ENCODE measurements at regions not wholly inside any gene's neighbourhood (a gene's known extent, or its start where the extent isn't known, plus 50 kb on each side); places are given as distances from the start of the nearest gene placed in this dataset.

GRCh38 chr3:150146991-150147761 lies 176.5 kb upstream of the PFN2 start:
- peak overlapping the region; percentile 53 for H3K27ac ChIP-seq (ENCODE audit: low read depth, low read length)
- H3K9ac ChIP-seq (ENCODE audit: low read length): peak overlapping the region; percentile 19

GRCh38 chr3:150145659-150146058 lies 175.0 kb upstream of the PFN2 start:
- H3K4me3 ChIP-seq (ENCODE audit: low read depth in 1 of 2, low read length in 2 of 2): no peak overlapping the region
- no peaks in the 10 kb centered on the region for H3K9me3 ChIP-seq (ENCODE audit: low read length)
- peak overlapping the region; percentile 25 for H3K27ac ChIP-seq (ENCODE audit: low read depth, low read length)
- H3K4me1 ChIP-seq (ENCODE audit: insufficient read depth, low read length): peaks cover 29% of the 10 kb centered on the region
- no peak overlapping the region for H3K9ac ChIP-seq (ENCODE audit: low read length)
- no peaks in the 10 kb centered on the region for H3K27me3 ChIP-seq (ENCODE audit: control insufficient read depth in 1 of 2, insufficient read depth in 2 of 2, low read length in 2 of 2)
- no peaks in the 10 kb centered on the region for H3K36me3 ChIP-seq (ENCODE audit: insufficient read depth, low read length)

More at GRCh38 chr3:150146991-150147761, 176.5 kb upstream of the PFN2 start:
- Histone ChIP-seq H3K4me3 (ENCODE audit: low read depth in 1 of 2, low read length in 2 of 2) (no peak overlapping the region), H3K27me3 (ENCODE audit: control insufficient read depth in 1 of 2, insufficient read depth in 2 of 2, low read length in 2 of 2) (no peaks in the 10 kb centered on the region), H3K9me3 (ENCODE audit: low read length) (no peaks in the 10 kb centered on the region), H3K4me1 (ENCODE audit: insufficient read depth, low read length) (peaks cover 29% of the 10 kb centered on the region), H3K36me3 (ENCODE audit: insufficient read depth, low read length) (no peaks in the 10 kb centered on the region)

- peaks cover 24% of the 10 kb centered on the region for H3K4me1 ChIP-seq (ENCODE audit: insufficient read depth, low read length)
- no peaks in the 10 kb centered on the region for H3K36me3 ChIP-seq (ENCODE audit: insufficient read depth, low read length)
- no peak overlapping the region for H3K9ac ChIP-seq (ENCODE audit: low read length)
- H3K27me3 ChIP-seq (ENCODE audit: control insufficient read depth in 1 of 2, insufficient read depth in 2 of 2, low read length in 2 of 2): no peaks in the 10 kb centered on the region
- H3K27ac ChIP-seq (ENCODE audit: low read depth, low read length): no peak overlapping the region
- H3K4me3 ChIP-seq (ENCODE audit: low read depth in 1 of 2, low read length in 2 of 2): no peak overlapping the region
- H3K9me3 ChIP-seq (ENCODE audit: low read length): no peaks in the 10 kb centered on the region
Observed at GRCh38 chr3:150144191-150144708, 173.6 kb upstream of the PFN2 start.

GRCh38 chr3:150142936-150143335 lies 172.2 kb upstream of the PFN2 start:
- Histone ChIP-seq H3K27me3 (ENCODE audit: control insufficient read depth in 1 of 2, insufficient read depth in 2 of 2, low read length in 2 of 2) (no peaks in the 10 kb centered on the region), H3K9ac (ENCODE audit: low read length) (no peak overlapping the region), H3K9me3 (ENCODE audit: low read length) (no peaks in the 10 kb centered on the region), H3K4me3 (ENCODE audit: low read depth in 1 of 2, low read length in 2 of 2) (no peak overlapping the region), H3K36me3 (ENCODE audit: insufficient read depth, low read length) (no peaks in the 10 kb centered on the region), H3K4me1 (ENCODE audit: insufficient read depth, low read length) (peaks cover 19% of the 10 kb centered on the region), H3K27ac (ENCODE audit: low read depth, low read length) (no peak overlapping the region)

- Histone ChIP-seq H3K9ac (ENCODE audit: low read length) (no peak overlapping the region), H3K27ac (ENCODE audit: low read depth, low read length) (no peak overlapping the region), H3K9me3 (ENCODE audit: low read length) (no peaks in the 10 kb centered on the region)
Observed at GRCh38 chr3:150141790-150142326, 171.2 kb upstream of the PFN2 start.

GRCh38 chr3:150140614-150141321 lies 170.1 kb upstream of the PFN2 start:
- Histone ChIP-seq H3K9me3 (ENCODE audit: low read length) (no peaks in the 10 kb centered on the region), H3K4me1 (ENCODE audit: insufficient read depth, low read length) (peaks cover 5% of the 10 kb centered on the region), H3K9ac (ENCODE audit: low read length) (no peak overlapping the region), H3K36me3 (ENCODE audit: insufficient read depth, low read length) (no peaks in the 10 kb centered on the region), H3K27ac (ENCODE audit: low read depth, low read length) (no peak overlapping the region), H3K4me3 (ENCODE audit: low read depth in 1 of 2, low read length in 2 of 2) (no peak overlapping the region), H3K27me3 (ENCODE audit: control insufficient read depth in 1 of 2, insufficient read depth in 2 of 2, low read length in 2 of 2) (no peaks in the 10 kb centered on the region)

More at GRCh38 chr3:150141790-150142326, 171.2 kb upstream of the PFN2 start:
- Histone ChIP-seq H3K36me3 (ENCODE audit: insufficient read depth, low read length) (no peaks in the 10 kb centered on the region), H3K4me3 (ENCODE audit: low read depth in 1 of 2, low read length in 2 of 2) (no peak overlapping the region), H3K27me3 (ENCODE audit: control insufficient read depth in 1 of 2, insufficient read depth in 2 of 2, low read length in 2 of 2) (no peaks in the 10 kb centered on the region), H3K4me1 (ENCODE audit: insufficient read depth, low read length) (peaks cover 9% of the 10 kb centered on the region)

- H3K27me3 ChIP-seq (ENCODE audit: control insufficient read depth in 1 of 2, insufficient read depth in 2 of 2, low read length in 2 of 2): no peaks in the 10 kb centered on the region
- no peaks in the 10 kb centered on the region for H3K36me3 ChIP-seq (ENCODE audit: insufficient read depth, low read length)
- no peaks in the 10 kb centered on the region for H3K9me3 ChIP-seq (ENCODE audit: low read length)
- H3K9ac ChIP-seq (ENCODE audit: low read length): no peak overlapping the region
- no peak overlapping the region for H3K4me3 ChIP-seq (ENCODE audit: low read depth in 1 of 2, low read length in 2 of 2)
- no peak overlapping the region for H3K27ac ChIP-seq (ENCODE audit: low read depth, low read length)
- H3K4me1 ChIP-seq (ENCODE audit: insufficient read depth, low read length): no peaks in the 10 kb centered on the region
Observed at GRCh38 chr3:150138824-150139223, 168.1 kb upstream of the PFN2 start.

GRCh38 chr3:150136242-150136641 lies 165.5 kb upstream of the PFN2 start:
- Histone ChIP-seq H3K36me3 (ENCODE audit: insufficient read depth, low read length) (no peaks in the 10 kb centered on the region), H3K27ac (ENCODE audit: low read depth, low read length) (no peak overlapping the region), H3K27me3 (ENCODE audit: control insufficient read depth in 1 of 2, insufficient read depth in 2 of 2, low read length in 2 of 2) (no peaks in the 10 kb centered on the region), H3K9ac (ENCODE audit: low read length) (no peak overlapping the region), H3K4me1 (ENCODE audit: insufficient read depth, low read length) (no peaks in the 10 kb centered on the region), H3K9me3 (ENCODE audit: low read length) (no peaks in the 10 kb centered on the region), H3K4me3 (ENCODE audit: low read depth in 1 of 2, low read length in 2 of 2) (no peak overlapping the region)

GRCh38 chr3:150135287-150135721 lies 164.6 kb upstream of the PFN2 start:
- Histone ChIP-seq H3K4me1 (ENCODE audit: insufficient read depth, low read length) (no peaks in the 10 kb centered on the region), H3K27ac (ENCODE audit: low read depth, low read length) (no peak overlapping the region), H3K27me3 (ENCODE audit: control insufficient read depth in 1 of 2, insufficient read depth in 2 of 2, low read length in 2 of 2) (no peaks in the 10 kb centered on the region), H3K36me3 (ENCODE audit: insufficient read depth, low read length) (no peaks in the 10 kb centered on the region), H3K9ac (ENCODE audit: low read length) (no peak overlapping the region), H3K4me3 (ENCODE audit: low read depth in 1 of 2, low read length in 2 of 2) (no peak overlapping the region), H3K9me3 (ENCODE audit: low read length) (no peaks in the 10 kb centered on the region)

GRCh38 chr3:150133293-150133692 lies 162.6 kb upstream of the PFN2 start:
- Histone ChIP-seq H3K9me3 (ENCODE audit: low read length) (no peaks in the 10 kb centered on the region), H3K4me3 (ENCODE audit: low read depth in 1 of 2, low read length in 2 of 2) (no peak overlapping the region), H3K27me3 (ENCODE audit: control insufficient read depth in 1 of 2, insufficient read depth in 2 of 2, low read length in 2 of 2) (no peaks in the 10 kb centered on the region), H3K4me1 (ENCODE audit: insufficient read depth, low read length) (no peaks in the 10 kb centered on the region), H3K9ac (ENCODE audit: low read length) (no peak overlapping the region), H3K36me3 (ENCODE audit: insufficient read depth, low read length) (no peaks in the 10 kb centered on the region), H3K27ac (ENCODE audit: low read depth, low read length) (no peak overlapping the region)

GRCh38 chr3:150132101-150132749 lies 161.5 kb upstream of the PFN2 start:
- no peak overlapping the region for H3K9ac ChIP-seq (ENCODE audit: low read length)
- H3K9me3 ChIP-seq (ENCODE audit: low read length): no peaks in the 10 kb centered on the region
- no peak overlapping the region for H3K27ac ChIP-seq (ENCODE audit: low read depth, low read length)
- no peaks in the 10 kb centered on the region for H3K4me1 ChIP-seq (ENCODE audit: insufficient read depth, low read length)
- H3K27me3 ChIP-seq (ENCODE audit: control insufficient read depth in 1 of 2, insufficient read depth in 2 of 2, low read length in 2 of 2): no peaks in the 10 kb centered on the region
- no peak overlapping the region for H3K4me3 ChIP-seq (ENCODE audit: low read depth in 1 of 2, low read length in 2 of 2)
- no peaks in the 10 kb centered on the region for H3K36me3 ChIP-seq (ENCODE audit: insufficient read depth, low read length)
